ENCODE measurements at regions not wholly inside any gene's neighbourhood (a gene's known extent, or its start where the extent isn't known, plus 50 kb on each side); places are given as distances from the start of the nearest gene placed in this dataset.
"Not testable (repeated sequence)": the region's sequence is repeated elsewhere in the genome, so short reads cannot be mapped to it uniquely, and the experiment has no call there.

DNA sequence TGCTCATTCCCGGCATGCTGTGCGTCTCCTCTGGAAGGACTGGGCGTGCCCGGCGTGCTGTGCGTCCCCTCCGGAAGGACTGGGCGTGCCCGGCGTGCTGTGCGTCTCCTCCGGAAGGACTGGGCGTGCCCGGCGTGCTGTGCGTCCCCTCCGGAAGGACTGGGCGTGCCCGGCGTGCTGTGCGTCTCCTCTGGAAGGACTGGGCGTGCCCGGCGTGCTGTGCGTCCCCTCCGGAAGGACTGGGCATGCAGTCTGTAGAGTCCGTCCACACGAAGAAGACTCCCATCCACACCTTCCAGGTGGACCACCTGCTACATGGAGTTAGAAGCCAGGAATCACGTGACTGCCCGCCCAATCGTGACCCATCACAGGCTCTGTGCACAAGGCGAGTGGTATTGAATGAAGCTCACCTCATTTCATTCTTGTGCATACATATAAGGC is 577.7 kb upstream of the ADARB2 start:
- not testable (repeated sequence) for TF ChIP-seq CTCF, POLR2A (IDR thresholded peaks at IDR 0.05)
